ENCODE measurements at regions not wholly inside any gene's neighbourhood (a gene's known extent, or its start where the extent isn't known, plus 50 kb on each side); places are given as distances from the start of the nearest gene placed in this dataset.
"Not testable (repeated sequence)": the region's sequence is repeated elsewhere in the genome, so short reads cannot be mapped to it uniquely, and the experiment has no call there.

DNA sequence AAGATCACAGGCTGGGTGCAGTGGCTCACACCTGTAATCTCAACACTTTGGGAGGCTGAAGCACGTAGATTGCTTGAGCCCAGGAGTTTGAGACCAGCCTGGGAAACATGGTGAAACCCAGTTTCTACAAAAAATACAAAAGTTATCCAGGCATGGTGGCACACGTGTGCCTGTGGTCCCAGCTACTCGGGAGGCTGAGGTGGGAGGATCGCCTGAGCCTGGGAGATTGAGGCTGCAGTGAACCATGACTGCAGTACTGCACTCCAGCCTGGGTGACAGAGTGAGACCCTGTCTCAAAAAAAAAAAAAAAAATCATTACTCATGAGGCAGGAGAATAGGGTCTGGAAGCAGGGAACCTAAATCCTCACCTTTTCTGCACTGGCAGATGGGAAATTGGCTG, 79.1 kb upstream of the CLDN5 start:
- DNase-seq = not testable (repeated sequence)

DNA sequence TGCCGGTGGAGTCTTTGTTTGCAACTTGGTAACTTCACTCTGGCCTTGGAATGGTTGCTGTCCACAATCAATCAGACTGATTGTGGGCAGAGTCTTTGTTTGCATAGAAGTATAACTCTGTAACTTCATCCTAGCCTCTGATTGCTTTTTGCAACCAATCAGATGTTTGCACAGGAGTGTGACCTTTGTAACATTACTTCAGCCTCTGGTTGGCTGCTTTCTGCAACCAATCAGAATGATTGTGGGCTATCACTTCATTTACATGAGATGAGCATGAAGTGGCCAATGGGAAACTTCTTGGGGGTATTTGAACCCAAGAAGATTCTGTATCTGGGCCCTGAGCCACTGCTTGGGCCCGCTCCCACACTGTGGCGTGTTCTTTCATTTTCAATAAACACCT, 79.6 kb upstream of the CLDN5 start:
- DNase-seq = no peak

DNA sequence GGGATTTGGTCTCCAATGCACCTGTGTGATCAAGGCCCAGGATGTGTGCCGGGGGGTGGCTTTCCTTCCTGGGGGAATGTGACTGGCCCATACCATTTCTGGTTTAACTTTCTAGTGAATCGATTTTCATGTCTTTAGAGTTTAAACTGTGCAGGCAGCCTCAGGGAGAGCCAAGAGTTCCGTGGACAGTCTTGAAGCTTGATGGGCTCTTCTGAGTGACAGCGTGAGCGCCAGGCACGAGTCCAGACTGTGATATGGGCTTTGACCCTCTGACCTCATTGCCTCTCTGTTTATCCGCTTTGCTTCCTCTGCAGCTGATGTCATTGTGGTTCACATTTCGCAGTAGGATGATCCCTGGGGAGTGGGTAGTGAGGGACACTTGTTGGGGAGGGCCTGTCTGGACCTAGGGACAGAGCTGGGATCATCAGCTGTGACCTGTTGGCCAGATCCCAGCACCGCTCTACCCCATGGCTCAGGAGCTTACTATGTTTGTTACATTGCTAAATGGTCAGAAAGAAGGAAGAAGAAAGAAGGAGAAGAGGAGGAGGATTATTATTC, 80.6 kb upstream of the CLDN5 start:
- no peak for DNase-seq

DNA sequence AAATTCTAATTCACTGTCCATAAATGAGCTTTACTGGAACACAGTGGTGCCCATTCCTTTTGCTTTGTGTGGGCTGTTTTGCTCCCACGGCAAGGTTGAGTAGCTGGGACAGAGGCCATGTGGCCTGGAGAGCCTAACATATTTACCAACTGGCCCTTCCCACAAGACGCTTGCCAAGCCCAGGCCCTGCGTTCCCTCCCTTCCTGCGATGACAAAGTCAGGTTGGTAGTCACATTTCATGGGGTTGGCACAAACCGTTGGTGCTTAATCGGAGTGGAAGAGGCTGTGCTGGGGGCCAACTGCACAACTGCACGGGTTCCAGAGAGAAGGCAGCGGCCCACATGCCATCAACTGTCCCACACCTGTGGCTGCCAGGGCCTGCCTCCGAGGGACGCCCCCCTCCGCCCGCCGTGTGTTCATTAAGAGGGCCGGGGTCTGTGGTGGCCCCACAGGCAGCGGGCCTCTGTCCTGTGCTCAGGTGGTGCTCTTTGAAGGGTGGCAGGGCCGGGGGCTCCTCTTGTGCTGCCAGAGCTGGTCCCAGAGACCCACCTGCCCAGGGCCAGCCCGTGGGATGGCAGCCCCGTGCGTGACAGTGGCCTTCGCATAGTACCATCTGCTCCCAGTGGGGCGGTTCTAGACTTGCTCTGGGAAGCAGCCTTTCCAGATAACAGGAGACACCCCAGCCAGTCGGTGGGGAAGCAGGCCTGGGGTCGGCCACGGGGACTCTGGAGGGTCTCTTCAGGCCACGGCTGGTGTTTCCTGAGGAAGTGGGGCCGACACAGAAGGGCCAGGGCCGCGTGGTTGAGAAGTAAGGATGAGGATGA, 81.5 kb upstream of the CLDN5 start:
- DNase-seq = no peak

DNA sequence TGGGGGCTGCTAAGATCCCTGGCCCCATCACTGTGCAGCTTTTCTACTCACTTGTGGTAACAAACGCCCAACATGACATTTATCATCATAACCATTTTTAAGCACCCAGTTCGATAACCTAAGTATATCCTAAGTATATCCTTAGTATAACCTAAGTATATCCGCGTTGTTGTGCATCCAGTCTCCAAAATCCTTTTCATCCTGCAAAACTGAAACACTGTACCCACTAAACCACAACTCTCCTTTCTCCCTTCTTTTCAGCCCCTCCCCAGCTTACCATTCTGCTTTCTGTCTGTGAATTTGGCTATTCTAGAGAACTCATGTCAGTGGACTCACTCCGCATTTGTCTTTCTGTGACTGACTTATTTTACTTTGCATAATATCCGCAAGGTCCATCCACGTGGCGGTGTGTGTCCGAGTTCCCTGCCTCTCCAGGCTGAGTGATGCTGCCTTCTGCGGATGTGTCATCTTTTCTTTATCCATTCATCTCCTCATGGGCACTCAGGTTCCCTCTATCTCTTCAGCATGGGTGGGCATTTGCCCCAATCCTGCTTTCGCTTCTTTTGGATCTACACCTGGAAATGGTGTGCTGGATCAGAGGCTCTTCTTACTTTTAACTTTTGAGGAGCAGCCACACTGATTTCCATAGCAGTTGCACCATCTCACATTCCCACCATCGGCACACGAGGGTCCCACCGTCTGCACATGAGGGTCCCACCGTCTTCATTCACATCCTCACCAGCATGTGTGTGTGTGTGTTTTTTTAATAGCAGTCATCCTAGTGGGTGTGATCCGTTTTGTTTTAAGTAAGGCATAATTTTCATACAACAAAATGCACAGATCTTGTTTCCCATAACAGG, 82.4 kb upstream of the CLDN5 start:
- no peak for DNase-seq

DNA sequence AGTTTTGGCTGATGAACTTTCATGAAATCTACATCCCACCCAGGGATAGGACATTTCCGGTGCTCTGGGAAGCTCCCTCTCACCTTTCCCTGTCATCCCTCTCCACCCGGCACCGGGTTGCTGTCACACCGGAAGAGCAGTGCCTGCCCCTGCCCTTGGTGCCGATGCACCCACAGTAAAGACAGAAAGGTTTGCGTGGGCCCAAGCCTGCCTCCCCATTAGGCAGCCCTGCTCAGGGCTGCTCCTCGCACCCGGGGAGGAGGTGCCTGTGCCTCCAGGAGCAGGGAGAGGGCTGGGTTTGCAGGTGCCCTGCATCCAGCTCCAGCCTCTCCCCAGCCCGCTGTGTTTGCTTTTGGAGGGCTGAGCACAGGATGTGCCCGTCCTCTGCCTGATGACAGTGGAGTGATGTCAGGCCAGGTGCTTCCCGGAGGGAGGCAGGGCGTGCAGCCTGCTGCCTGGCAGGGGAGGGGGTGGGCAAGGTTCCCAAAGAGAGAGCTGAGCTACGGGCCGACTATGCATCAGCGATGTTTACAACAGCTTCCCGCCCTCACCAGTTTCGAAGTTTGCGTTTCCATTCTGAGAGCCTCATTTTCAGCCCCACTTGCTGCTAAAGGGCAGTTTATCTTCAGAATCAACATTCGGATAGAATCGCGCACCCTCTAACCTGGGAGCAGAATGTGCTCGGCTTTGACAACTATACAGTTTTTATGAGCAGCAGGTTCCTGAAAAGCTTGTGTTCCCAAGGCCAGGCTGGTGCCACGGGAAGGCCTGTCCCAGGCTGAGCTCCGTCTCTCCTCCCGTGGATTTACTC, 83.2 kb upstream of the CLDN5 start:
- peak; percentile 16 for DNase-seq

DNA sequence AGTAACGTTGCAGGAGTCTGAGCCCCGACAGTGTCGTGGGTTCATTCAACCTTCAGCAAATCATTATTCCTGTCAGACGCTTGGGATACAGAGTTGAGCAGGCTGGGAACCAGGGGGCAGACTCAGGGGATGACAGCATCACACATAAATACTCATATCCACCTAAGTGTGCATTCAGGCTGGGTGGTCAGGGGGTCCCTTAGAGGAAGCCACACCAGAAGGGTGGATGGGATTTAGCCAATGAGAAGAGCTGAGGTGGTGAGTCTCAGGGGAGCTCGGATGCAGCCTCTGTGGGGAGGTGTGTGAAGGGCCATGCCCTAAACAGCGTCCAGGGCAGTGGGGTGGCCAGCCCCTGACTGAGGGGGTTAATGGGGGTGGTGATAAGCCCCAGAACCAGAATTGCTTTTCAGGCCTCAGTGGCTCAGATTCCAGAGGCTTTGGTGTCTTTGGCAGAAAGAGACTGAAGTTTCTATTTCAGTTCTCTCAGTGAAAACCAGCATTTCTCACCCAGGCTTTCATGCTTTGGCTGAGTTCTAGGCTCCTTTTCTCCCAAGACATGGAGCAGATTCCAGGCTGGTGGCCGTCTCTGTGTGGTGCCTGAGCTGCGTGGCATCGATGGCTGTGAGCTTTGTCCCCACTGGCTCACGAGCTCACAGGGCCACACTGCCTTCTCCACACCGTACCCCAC, 83.9 kb upstream of the CLDN5 start:
- DNase-seq = no peak

DNA sequence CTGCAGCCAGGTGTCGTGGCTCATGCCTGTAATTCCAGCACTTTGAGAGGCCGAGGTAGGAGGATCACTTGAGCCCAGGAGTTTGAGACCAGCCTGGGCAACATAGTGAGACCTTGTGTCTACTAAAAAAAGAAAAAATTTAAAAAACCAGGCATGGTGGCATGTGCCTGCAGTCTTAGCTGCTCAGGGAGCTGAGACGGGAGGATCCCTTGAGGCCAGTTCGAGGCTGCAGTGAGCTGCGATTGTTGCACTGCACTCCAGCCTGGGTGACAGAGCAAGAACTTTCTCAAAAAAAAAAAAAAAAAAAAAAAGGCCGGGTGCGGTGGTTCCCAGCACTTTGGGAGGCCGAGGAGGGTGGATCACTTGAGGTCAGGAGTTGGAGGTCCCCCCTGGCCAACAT, 85.5 kb upstream of the CLDN5 start:
- DNase-seq = not testable (repeated sequence)

DNA sequence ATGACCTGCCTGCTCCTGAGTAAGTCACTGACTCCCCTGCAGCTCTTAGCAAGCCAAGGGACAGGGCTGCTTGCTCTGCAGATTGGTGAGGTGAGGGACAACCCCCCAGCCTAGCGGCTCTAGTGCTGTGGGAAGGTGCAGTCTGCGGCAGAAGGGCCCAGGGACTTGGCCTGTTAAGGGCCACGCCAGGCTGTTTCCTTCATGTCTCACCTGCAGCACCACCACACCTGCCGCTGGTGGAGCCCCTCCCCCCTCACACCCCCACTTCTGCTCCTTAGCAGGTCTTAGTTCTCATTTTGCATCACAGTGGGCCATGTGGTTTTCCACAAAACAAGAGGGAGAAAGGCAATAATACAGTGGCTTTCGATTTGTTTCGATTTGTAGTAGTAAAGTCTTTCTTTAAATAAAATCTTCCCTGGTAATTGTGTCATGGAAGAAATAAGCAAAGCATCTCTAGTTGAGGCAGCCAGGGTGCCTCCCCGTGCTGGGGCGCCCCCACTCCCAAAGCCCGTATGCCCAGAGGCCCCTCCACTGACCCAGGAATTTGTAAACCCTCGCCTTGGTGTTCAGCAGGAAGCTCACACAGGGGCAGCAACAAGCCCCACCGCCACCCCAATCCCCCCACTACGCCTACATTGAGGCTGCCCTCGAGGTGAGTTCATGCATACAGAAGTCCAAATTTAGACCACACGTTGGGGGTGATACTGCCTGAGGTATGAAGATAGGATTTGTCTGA, 86.5 kb upstream of the CLDN5 start:
- peak; percentile 27 for DNase-seq

GRCh38 chr22:19611590-19611989, 87.4 kb upstream of the CLDN5 start:
- no peak for DNase-seq

DNA sequence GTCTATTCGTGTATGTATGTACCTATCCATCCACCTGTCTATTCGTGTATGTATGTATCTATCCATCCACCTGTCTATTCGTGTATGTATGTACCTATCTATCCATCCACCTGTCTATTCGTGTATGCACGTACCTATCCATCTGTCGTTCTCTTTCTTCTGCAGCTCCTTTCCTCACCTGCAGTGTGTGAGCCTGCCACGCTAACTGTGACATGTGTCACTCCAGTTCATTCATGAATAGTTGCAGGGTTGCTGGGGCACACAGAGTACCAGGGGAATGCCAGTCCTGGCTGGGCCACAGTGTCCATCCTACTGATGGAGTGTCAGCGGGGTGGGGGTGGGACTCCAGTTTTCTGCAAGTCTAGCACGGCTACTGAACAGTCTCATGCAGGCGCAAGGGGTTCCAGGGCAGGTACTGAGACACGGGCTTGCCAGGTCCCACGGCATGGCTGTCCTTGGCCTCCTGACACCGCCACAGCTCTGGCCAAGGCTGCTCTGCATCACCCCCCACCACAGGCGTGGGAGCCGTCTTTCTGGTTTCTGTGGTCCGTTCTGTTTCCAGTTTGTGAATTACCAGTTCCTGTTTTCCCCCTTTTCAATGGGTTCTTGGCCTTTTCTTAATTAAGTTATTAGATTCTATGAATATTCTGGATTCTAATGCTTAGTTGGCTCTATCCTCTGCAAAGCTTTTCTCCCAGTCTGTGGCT, 88.8 kb upstream of the CLDN5 start:
- DNase-seq = no peak

DNA sequence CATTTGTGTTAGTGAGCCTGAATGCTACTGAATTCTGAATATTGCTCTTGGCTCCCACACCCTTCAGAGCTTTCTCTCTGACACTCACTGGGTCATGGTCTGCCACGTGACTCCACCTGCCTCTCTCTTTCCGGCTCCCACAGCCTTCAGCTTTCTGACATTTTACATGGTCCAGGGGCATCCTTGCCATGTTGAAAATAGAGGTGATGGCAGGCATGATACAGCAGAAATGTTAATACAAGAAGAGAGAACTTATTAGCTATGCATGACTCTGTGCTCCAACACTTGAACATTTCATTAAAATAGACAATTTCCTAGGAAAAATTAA, 90.3 kb upstream of the CLDN5 start:
- DNase-seq = no peak

DNA sequence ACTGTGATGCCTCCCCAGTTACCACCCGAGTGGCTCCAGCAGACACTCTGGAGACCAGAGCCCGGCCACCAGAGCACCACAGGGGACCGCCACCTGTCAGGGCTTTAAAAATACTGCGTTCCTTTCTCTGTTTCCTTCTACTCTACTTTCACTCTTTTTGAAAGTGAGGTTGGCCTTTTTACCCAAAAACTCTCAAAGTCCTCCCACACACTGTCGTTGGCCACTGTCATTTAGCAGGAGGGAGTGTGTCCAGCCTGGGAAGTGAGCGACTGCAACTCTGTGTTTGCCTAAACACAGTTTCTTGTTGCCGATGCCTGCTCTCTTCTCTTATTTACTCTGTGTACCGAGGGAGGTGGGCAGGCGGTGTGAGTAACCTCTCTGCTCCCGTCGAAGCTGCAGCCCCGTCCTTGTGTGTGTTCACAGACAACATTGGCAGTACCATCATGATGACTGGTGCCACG, 90.8 kb upstream of the CLDN5 start:
- DNase-seq = no peak

GRCh38 chr22:19615867-19616581, 91.8 kb upstream of the CLDN5 start:
- no peak for DNase-seq

DNA sequence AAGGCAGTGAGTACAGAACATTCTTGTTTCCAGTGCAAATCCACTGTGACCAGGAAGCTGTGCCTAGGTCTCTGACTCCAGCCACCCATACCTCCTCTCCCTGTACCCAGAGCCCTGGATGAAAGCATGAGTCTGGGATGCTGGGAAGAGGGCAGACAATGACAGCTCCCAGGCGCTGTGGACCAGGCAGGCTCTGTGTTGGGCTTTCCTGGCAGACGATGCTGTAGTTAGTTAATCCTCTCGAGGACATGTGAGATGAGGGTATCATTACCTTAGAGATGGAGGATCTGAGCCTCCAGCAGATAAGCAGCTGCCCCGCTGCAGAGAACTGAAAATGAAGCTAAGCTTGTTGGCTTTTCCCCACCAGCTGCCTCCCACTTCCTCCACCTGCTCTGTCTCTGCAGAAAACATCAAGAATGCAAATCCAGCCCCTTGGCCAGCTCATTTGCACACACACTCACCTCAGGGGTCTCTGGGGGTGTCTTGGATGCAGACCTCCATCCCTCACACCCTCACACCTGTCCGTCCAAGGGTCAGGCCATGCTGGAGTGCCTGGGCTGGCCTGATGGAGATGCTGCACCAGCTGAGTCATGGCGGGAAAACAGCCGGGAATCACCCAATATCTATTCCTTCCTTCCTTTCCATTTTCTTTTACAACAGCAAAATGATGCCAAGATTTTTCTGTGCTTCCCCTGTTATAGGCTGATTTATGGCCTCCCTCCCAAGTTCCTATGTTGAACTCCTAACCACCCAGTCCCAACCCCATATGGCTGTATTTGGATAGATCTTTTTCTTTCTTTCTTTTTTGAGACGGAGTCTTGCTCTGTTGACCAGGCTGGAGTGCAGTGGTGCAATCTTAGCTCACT, 94.9 kb upstream of the SEPTIN5 start:
- DNase-seq = no peak

DNA sequence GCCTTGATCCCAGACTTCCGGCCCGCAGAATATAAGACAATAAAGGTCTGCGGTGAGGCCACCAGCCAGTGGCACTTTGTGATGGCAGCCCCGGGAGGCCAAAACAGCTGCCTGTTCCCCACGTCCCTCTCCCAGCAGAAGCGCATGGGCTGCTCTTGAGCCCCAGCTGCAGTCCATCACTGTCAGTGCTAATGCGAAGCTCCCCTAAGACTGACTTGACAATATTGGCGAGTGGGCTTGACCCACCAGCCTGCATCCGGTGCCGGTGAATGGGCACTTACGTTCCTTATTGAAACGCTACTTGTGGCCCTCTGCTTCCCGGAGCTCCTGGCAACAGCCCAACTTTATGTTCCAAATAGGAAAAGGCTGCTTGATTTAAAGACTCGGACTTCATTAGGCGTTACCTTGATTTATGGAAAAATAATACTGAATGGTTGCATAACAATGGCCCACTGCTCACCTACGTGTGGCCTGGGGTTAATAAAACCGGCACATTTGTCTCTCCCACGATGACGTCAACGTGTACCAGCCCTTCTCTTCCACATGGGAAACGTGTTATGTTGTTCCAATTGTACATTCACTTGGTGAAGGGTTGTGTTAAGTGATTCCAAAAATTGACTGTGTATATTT, 93.4 kb upstream of the SEPTIN5 start:
- no peak for DNase-seq

DNA sequence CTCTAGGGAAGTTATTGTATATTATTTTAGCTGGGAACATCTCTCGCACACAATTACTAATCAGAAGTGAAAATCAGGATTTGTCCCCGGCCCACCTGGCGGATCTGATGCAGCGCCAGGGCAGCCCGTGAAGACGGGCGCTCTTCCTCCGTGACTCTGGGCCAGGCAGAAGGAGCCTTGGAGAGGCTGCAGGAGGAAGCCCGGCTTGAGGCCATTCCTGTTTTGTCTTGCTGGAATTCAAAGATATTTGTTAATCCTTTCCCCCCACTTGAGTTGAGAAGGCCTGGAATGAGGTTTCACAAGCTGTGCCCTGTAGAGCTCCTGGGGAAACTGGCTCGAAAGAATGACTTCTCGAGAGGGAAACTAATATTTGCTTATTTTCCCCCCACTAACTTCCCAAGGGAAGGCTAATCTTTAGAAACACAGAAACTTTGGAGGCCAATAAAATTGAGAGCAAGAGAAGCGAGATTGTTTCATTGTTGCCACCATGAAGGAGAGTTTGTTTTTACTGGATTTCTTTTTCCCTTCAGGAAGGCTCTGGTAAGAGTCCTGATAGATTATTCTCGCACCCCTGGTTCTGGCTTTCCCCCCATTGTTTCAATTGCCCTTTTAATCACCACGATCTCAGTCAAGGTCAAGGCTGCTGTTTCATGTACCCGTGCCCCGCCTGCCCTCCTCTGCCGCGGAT, 92.8 kb upstream of the SEPTIN5 start:
- no peak for DNase-seq

DNA sequence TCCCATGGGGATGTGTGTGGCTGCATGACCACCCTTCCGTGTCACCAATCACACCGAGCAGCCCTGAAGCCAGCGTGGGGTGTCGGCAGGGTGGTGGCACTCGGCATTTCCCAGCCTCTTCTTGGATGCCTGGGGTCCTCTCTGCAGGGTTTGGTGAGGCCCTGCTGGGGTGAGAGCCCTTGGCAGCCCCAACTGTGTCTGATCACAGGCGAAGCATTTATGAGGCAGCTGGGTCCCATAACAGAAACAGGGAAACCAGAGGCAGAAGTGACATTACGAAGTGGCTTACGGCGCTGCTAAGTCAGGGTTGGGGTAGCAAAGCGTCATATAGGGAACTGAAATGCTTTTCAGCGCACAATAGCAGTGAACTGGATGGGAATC, 92.3 kb upstream of the SEPTIN5 start:
- DNase-seq = no peak

Measured in activated CD4-positive, alpha-beta T cell treated with anti-CD3 and anti-CD28 coated beads, Interleukin-2, Interleukin-6, amounts not matched to agents 100 ng/mL and 50 ng/mL, durations not matched to agents 16 hours and 8 hours (primary cell).